ENCODE measurements at regions not wholly inside any gene's neighbourhood (a gene's known extent, or its start where the extent isn't known, plus 50 kb on each side); places are given as distances from the start of the nearest gene placed in this dataset.

GRCh38 chr13:58782736-58783135 lies 1151.2 kb downstream of the PCDH17 start:
- ATAC-seq, result no peak
- DNase-seq (ENCODE audit: missing footprints), result no peak
- intact Hi-C loops (cut with DNase I), result no loop called here

GRCh38 chr13:58792854-58793253 lies 1161.3 kb downstream of the PCDH17 start:
- DNase-seq (ENCODE audit: missing footprints) (no peak), ATAC-seq (peak; percentile 81)
- intact Hi-C loops (cut with DNase I), result no loop called here

GRCh38 chr13:58795715-58796114 lies 1164.2 kb downstream of the PCDH17 start:
- no peak for ATAC-seq
- intact Hi-C loops (cut with DNase I), result no loop called here
- DNase-seq (ENCODE audit: missing footprints), result no peak

GRCh38 chr13:58804832-58805231 lies 1173.3 kb downstream of the PCDH17 start:
- ATAC-seq (no peak), DNase-seq (ENCODE audit: missing footprints) (no peak)
- intact Hi-C loops (cut with DNase I), result no loop called here

- intact Hi-C loops (cut with DNase I), result no loop called here
- no peak for DNase-seq (ENCODE audit: missing footprints)
- ATAC-seq, result no peak
Measured at GRCh38 chr13:58806401-58806800, 1174.9 kb downstream of the PCDH17 start.

- intact Hi-C loops (cut with DNase I), result no loop called here
- no peak for DNase-seq (ENCODE audit: missing footprints)
- no peak for ATAC-seq
Measured at GRCh38 chr13:58823701-58824100, 1192.2 kb downstream of the PCDH17 start.

GRCh38 chr13:58827904-58828303 lies 1196.4 kb downstream of the PCDH17 start:
- ATAC-seq, result no peak
- intact Hi-C loops (cut with DNase I), result no loop called here

GRCh38 chr13:58830841-58831240 lies 1199.3 kb downstream of the PCDH17 start:
- ATAC-seq (no peak), DNase-seq (ENCODE audit: missing footprints) (no peak)
- intact Hi-C loops (cut with DNase I), result no loop called here

More at GRCh38 chr13:58827904-58828303, 1196.4 kb downstream of the PCDH17 start:
- DNase-seq (ENCODE audit: missing footprints), result no peak

GRCh38 chr13:58838615-58839014 lies 1207.1 kb downstream of the PCDH17 start:
- DNase-seq (ENCODE audit: missing footprints) (no peak), ATAC-seq (no peak)
- intact Hi-C loops (cut with DNase I), result no loop called here

- ATAC-seq, result no peak
- no peak for DNase-seq (ENCODE audit: missing footprints)
- intact Hi-C loops (cut with DNase I), result no loop called here
Measured at GRCh38 chr13:58843071-58843470, 1211.5 kb downstream of the PCDH17 start.

GRCh38 chr13:58843567-58843966 lies 1212.0 kb downstream of the PCDH17 start:
- intact Hi-C loops (cut with DNase I), result no loop called here
- no peak for ATAC-seq

GRCh38 chr13:58850161-58850560 lies 1218.6 kb downstream of the PCDH17 start:
- ATAC-seq (no peak), DNase-seq (ENCODE audit: missing footprints) (no peak)
- intact Hi-C loops (cut with DNase I), result no loop called here

More at GRCh38 chr13:58843567-58843966, 1212.0 kb downstream of the PCDH17 start:
- DNase-seq (ENCODE audit: missing footprints), result no peak

- intact Hi-C loops (cut with DNase I), result no loop called here
- DNase-seq (ENCODE audit: missing footprints) (no peak), ATAC-seq (no peak)
Measured at GRCh38 chr13:58852076-58852475, 1220.5 kb downstream of the PCDH17 start.

- ATAC-seq, result no peak
- intact Hi-C loops (cut with DNase I), result no loop called here
Measured at GRCh38 chr13:58855283-58855682, 1223.7 kb downstream of the PCDH17 start.

GRCh38 chr13:58858870-58859371 lies 1227.4 kb downstream of the PCDH17 start:
- intact Hi-C loops (cut with DNase I), result no loop called here
- ATAC-seq (no peak), DNase-seq (ENCODE audit: missing footprints) (peak; percentile 46)

More at GRCh38 chr13:58855283-58855682, 1223.7 kb downstream of the PCDH17 start:
- no peak for DNase-seq (ENCODE audit: missing footprints)

GRCh38 chr13:58865286-58865685 lies 1233.7 kb downstream of the PCDH17 start:
- ATAC-seq (no peak), DNase-seq (ENCODE audit: missing footprints) (no peak)
- intact Hi-C loops (cut with DNase I), result no loop called here

- no peak for DNase-seq (ENCODE audit: missing footprints)
- no peak for ATAC-seq
- intact Hi-C loops (cut with DNase I), result no loop called here
Measured at GRCh38 chr13:58869566-58869965, 1238.0 kb downstream of the PCDH17 start.

- DNase-seq (ENCODE audit: missing footprints), result no peak
- no peak for ATAC-seq
- intact Hi-C loops (cut with DNase I), result no loop called here
Measured at GRCh38 chr13:58876473-58876872, 1244.9 kb downstream of the PCDH17 start.

- ATAC-seq, result no peak
- intact Hi-C loops (cut with DNase I), result no loop called here
Measured at GRCh38 chr13:58879114-58879513, 1247.6 kb downstream of the PCDH17 start.

GRCh38 chr13:58882516-58882915 lies 1251.0 kb downstream of the PCDH17 start:
- intact Hi-C loops (cut with DNase I), result no loop called here
- ATAC-seq (no peak), DNase-seq (ENCODE audit: missing footprints) (no peak)

More at GRCh38 chr13:58879114-58879513, 1247.6 kb downstream of the PCDH17 start:
- DNase-seq (ENCODE audit: missing footprints), result no peak

GRCh38 chr13:58883405-58883804 lies 1251.9 kb downstream of the PCDH17 start:
- no peak for ATAC-seq

More at GRCh38 chr13:58883405-58883804, 1251.9 kb downstream of the PCDH17 start:
- no peak for DNase-seq (ENCODE audit: missing footprints)
- intact Hi-C loops (cut with DNase I), result no loop called here
